ENCODE measurements at regions not wholly inside any gene's neighbourhood (a gene's known extent, or its start where the extent isn't known, plus 50 kb on each side); places are given as distances from the start of the nearest gene placed in this dataset.

DNA sequence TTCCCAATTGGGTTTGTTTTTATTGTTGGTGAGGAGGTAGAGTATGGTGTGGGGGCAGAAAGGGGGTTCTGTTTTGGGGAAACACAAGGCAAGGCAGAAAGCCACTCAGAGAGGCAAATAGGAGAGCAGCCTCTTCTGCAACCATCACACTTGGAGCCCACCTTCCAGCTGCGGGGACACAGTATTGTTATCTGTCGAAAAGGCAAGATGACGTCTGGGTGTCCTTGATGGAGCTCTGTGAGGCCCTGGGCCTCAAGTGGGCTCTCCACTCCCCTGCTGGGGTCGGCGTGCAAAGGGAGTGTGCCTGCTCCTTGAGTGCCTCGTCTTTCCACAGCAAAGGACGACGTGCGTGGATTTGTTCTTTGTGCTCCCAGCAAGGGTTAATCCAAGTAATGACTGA, 227.6 kb downstream of the ANAPC1 start:
- in situ Hi-C loops (cut with HindIII; ENCODE audit: low sequenced_read_pairs): no loop called here
- no peak overlapping the region for H3K4me3 ChIP-seq (ENCODE audit: low read depth, low read length)
- no peak for TF ChIP-seq CTCF (IDR thresholded peaks at IDR 0.05; ENCODE audit: low read depth, low read length)
- no peak for DNase-seq (ENCODE audit: low read depth, low spot score)

GRCh38 chr2:111656894-111657293, 227.1 kb downstream of the ANAPC1 start:
- DNase-seq (ENCODE audit: low read depth, low spot score): no peak
- H3K4me3 ChIP-seq (ENCODE audit: low read depth, low read length): no peak overlapping the region
- TF ChIP-seq CTCF (IDR thresholded peaks at IDR 0.05; ENCODE audit: low read depth, low read length): no peak
- in situ Hi-C loops (cut with HindIII; ENCODE audit: low sequenced_read_pairs): no loop called here

DNA sequence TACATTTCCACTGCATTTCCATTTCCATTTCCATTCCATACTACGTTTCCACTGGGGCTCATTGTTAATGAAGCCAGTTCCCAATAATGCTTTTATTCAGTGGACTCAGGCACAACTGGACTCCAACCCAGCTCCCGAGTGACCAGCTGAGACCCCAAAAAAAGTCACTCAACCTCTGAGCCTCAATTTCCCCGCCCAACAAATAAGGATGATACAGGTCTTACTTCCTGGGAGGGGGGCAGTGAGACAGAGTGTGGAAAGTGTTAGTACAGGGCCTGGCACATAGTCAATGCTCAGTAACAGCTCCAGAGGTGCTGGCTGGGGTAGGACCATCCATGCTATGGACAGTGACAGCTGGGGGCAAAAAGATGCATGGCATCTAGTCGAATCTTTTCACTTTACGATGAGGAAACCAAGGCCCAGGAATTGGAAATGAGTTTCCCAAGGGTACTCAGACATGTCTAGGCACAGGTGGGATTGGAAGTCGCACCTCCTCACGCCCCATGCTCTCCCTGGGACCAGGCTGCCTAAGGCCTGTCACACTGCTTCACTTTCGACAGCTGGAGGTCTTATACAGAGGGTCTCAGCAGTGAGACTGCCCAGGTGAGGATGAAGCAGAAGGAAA, 226.5 kb downstream of the ANAPC1 start:
- DNase-seq (ENCODE audit: low read depth, low spot score): no peak
- TF ChIP-seq CTCF (IDR thresholded peaks at IDR 0.05; ENCODE audit: low read depth, low read length): no peak
- no peak overlapping the region for H3K4me3 ChIP-seq (ENCODE audit: low read depth, low read length)
- in situ Hi-C loops (cut with HindIII; ENCODE audit: low sequenced_read_pairs): no loop called here

- in situ Hi-C loops (cut with HindIII; ENCODE audit: low sequenced_read_pairs): no loop called here
- peak; percentile 81 for DNase-seq (ENCODE audit: low read depth, low spot score)
- no peak overlapping the region for H3K4me3 ChIP-seq (ENCODE audit: low read depth, low read length)
- no peak for TF ChIP-seq CTCF (IDR thresholded peaks at IDR 0.05; ENCODE audit: low read depth, low read length)
These were observed 224.3 kb downstream of the ANAPC1 start for GRCh38 chr2:111659361-111660333.

GRCh38 chr2:111660811-111661210, 223.2 kb downstream of the ANAPC1 start:
- TF ChIP-seq CTCF (IDR thresholded peaks at IDR 0.05; ENCODE audit: low read depth, low read length): no peak
- in situ Hi-C loops (cut with HindIII; ENCODE audit: low sequenced_read_pairs): no loop called here
- DNase-seq (ENCODE audit: low read depth, low spot score): no peak
- H3K4me3 ChIP-seq (ENCODE audit: low read depth, low read length): no peak overlapping the region

GRCh38 chr2:111661286-111661940, 222.6 kb downstream of the ANAPC1 start:
- TF ChIP-seq CTCF (IDR thresholded peaks at IDR 0.05; ENCODE audit: low read depth, low read length): no peak
- no peak for DNase-seq (ENCODE audit: low read depth, low spot score)
- in situ Hi-C loops (cut with HindIII; ENCODE audit: low sequenced_read_pairs): no loop called here
- no peak overlapping the region for H3K4me3 ChIP-seq (ENCODE audit: low read depth, low read length)

All from astrocyte of the spinal cord (primary cell).